ENCODE measurements at regions not wholly inside any gene's neighbourhood (a gene's known extent, or its start where the extent isn't known, plus 50 kb on each side); places are given as distances from the start of the nearest gene placed in this dataset.

GRCh38 chr18:78523850-78524249 lies 455.8 kb upstream of the SALL3 start:
- DNase-seq: no peak

GRCh38 chr18:78525366-78526111 lies 454.1 kb upstream of the SALL3 start:
- DNase-seq: no peak

GRCh38 chr18:78526275-78526674 lies 453.3 kb upstream of the SALL3 start:
- no peak for DNase-seq

GRCh38 chr18:78526923-78527711 lies 452.5 kb upstream of the SALL3 start:
- no peak for DNase-seq

GRCh38 chr18:78527984-78528383 lies 451.6 kb upstream of the SALL3 start:
- DNase-seq: no peak

GRCh38 chr18:78528411-78529258 lies 451.0 kb upstream of the SALL3 start:
- DNase-seq: no peak

GRCh38 chr18:78531637-78532036 lies 448.0 kb upstream of the SALL3 start:
- DNase-seq: no peak

GRCh38 chr18:78538669-78539440 lies 440.8 kb upstream of the SALL3 start:
- no peak for DNase-seq

GRCh38 chr18:78540636-78541529 lies 438.7 kb upstream of the SALL3 start:
- no peak for DNase-seq

- DNase-seq: no peak
Observed at GRCh38 chr18:78542204-78542603, 437.4 kb upstream of the SALL3 start.

GRCh38 chr18:78543201-78543725 lies 436.4 kb upstream of the SALL3 start:
- no peak for DNase-seq

GRCh38 chr18:78546281-78546680 lies 433.3 kb upstream of the SALL3 start:
- DNase-seq: no peak

GRCh38 chr18:78547817-78548216 lies 431.8 kb upstream of the SALL3 start:
- no peak for DNase-seq

GRCh38 chr18:78548261-78549058 lies 431.2 kb upstream of the SALL3 start:
- DNase-seq: no peak

- DNase-seq: no peak
Observed at GRCh38 chr18:78549971-78550370, 429.6 kb upstream of the SALL3 start.

GRCh38 chr18:78554944-78555608 lies 424.5 kb upstream of the SALL3 start:
- DNase-seq: no peak

- DNase-seq: no peak
Observed at GRCh38 chr18:78557371-78557770, 422.2 kb upstream of the SALL3 start.

GRCh38 chr18:78558101-78558810 lies 421.4 kb upstream of the SALL3 start:
- no peak for DNase-seq

GRCh38 chr18:78558948-78559347 lies 420.7 kb upstream of the SALL3 start:
- DNase-seq: no peak
